Loucy (cell line): ENCODE measurements at regions not wholly inside any gene's neighbourhood (a gene's known extent, or its start where the extent isn't known, plus 50 kb on each side); places are given as distances from the start of the nearest gene placed in this dataset.

Experiments used
- EZH2phosphoT487 ChIP-seq: fragments of 200-600 bp; IDR thresholded peaks from 2 replicates; pipeline ENCODE4 v1.6.1; 2018; ENCODE audit warnings: antibody characterized with exemption, mild to moderate bottlenecking, moderate library complexity, borderline replicate concordance
- TF ChIP-seq, protein P1 (sequence below): fragments of 200-600 bp; sonication (generic); conservative IDR thresholded peaks from 2 replicates; pipeline ENCODE4 v1.5.1; 2014; ENCODE audit warnings: mild to moderate bottlenecking, antibody characterized with exemption, low read length

DNA sequence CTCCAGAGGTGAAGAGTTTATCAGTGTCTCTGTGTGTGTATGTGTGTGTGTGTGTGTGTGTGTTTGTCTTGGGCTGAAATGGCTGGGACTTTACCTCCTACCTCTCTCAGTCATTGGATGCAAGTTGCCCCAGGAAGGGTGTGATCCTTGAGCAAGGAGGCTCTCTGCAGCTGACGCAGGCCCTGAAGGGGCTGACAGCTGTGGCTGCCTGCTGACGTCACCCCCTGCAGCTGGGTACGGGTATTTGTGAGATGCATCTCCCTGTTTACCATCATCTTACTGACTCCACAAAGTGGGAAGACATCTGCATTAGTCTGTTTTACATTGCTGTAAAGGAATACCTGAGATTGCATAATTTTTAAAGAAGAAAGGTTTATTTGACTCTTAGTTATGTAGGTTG lies 631.5 kb upstream of the RBFOX1 start:
- TF ChIP-seq, protein P1, sequence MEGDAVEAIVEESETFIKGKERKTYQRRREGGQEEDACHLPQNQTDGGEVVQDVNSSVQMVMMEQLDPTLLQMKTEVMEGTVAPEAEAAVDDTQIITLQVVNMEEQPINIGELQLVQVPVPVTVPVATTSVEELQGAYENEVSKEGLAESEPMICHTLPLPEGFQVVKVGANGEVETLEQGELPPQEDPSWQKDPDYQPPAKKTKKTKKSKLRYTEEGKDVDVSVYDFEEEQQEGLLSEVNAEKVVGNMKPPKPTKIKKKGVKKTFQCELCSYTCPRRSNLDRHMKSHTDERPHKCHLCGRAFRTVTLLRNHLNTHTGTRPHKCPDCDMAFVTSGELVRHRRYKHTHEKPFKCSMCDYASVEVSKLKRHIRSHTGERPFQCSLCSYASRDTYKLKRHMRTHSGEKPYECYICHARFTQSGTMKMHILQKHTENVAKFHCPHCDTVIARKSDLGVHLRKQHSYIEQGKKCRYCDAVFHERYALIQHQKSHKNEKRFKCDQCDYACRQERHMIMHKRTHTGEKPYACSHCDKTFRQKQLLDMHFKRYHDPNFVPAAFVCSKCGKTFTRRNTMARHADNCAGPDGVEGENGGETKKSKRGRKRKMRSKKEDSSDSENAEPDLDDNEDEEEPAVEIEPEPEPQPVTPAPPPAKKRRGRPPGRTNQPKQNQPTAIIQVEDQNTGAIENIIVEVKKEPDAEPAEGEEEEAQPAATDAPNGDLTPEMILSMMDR: no peak
- no peak for TF ChIP-seq EZH2phosphoT487
